Neural progenitor cell (in vitro differentiated cells): ENCODE measurements at regions not wholly inside any gene's neighbourhood (a gene's known extent, or its start where the extent isn't known, plus 50 kb on each side); places are given as distances from the start of the nearest gene placed in this dataset.

Experiments used
- DNase-seq: peaks from one replicate; pipeline ENCODE4 v3.0.0-alpha.2; 2016; ENCODE audit warnings: low spot score
- H2AFZ ChIP-seq: fragments of 200-600 bp; sonication (generic); replicated peaks from 2 replicates; pipeline ENCODE4 v1.6.1; 2016; ENCODE audit warnings: antibody characterized with exemption
- H3F3A ChIP-seq: fragments of 200-600 bp; sonication (generic); 2 replicates; pipeline ENCODE4 v1.6.1; 2016; ENCODE audit warnings: antibody characterized with exemption, low read depth
- H3K27ac ChIP-seq: fragments of 200-600 bp; sonication (generic); 2 replicates; pipeline ENCODE4 v1.5.1; 2016; ENCODE audit warnings: mild to moderate bottlenecking
- H3K27me3 ChIP-seq: fragments of 200-600 bp; sonication (generic); 2 replicates; pipeline ENCODE4 v1.6.1; 2016; ENCODE audit warnings: mild to moderate bottlenecking, moderate library complexity
- H3K36me3 ChIP-seq: fragments of 200-600 bp; sonication (generic); 2 replicates; pipeline ENCODE4 v1.5.1; 2016
- H3K4me1 ChIP-seq: fragments of 200-600 bp; sonication (generic); 2 replicates; pipeline ENCODE4 v1.6.1; 2016; ENCODE audit warnings: mixed run types
- H3K4me2 ChIP-seq: fragments of 200-600 bp; sonication (generic); 2 replicates; pipeline ENCODE4 v1.6.1; 2016
- H3K4me3 ChIP-seq: fragments of 200-600 bp; sonication (generic); 2 replicates; pipeline ENCODE4 v1.5.1; 2016
- H3K79me2 ChIP-seq: fragments of 200-600 bp; sonication (generic); 2 replicates; pipeline ENCODE4 v1.6.1; 2016; ENCODE audit warnings: low read depth
- H3K9ac ChIP-seq: fragments of 200-600 bp; sonication (generic); 2 replicates; pipeline ENCODE4 v1.6.1; 2016
- H3K9me3 ChIP-seq: fragments of 200-600 bp; sonication (generic); 2 replicates; pipeline ENCODE4 v1.5.1; 2016; ENCODE audit warnings: low read depth
- H4K20me1 ChIP-seq: fragments of 200-600 bp; sonication (generic); 2 replicates; pipeline ENCODE4 v1.6.1; 2016; ENCODE audit warnings: low read depth
- H3K27ac Mint-ChIP-seq: 3 replicates; pipeline ENCODE4 v1.8.0; 2021; ENCODE audit warnings: mixed read lengths
- H3K27me3 Mint-ChIP-seq: 2 replicates; pipeline ENCODE4 v1.8.0; 2022; ENCODE audit warnings: low read depth, mild to moderate bottlenecking, inconsistent platforms, moderate library complexity, mixed read lengths; ENCODE audit not compliant: insufficient read depth
- H3K36me3 Mint-ChIP-seq: 3 replicates; pipeline ENCODE4 v1.8.0; 2021; ENCODE audit warnings: mixed read lengths
- H3K4me1 Mint-ChIP-seq: 3 replicates; pipeline ENCODE4 v1.8.0; 2021; ENCODE audit warnings: mixed read lengths
- H3K4me3 Mint-ChIP-seq: 3 replicates; pipeline ENCODE4 v1.8.0; 2021; ENCODE audit warnings: mild to moderate bottlenecking, moderate library complexity, mixed read lengths
- H3K9me3 Mint-ChIP-seq: 3 replicates; pipeline ENCODE4 v1.8.0; 2020; ENCODE audit warnings: mixed read lengths
- CTCF ChIP-seq: fragments of 200-600 bp; sonication (generic); IDR thresholded peaks from 2 replicates; pipeline ENCODE4 v1.5.1; 2017; ENCODE audit warnings: antibody characterized with exemption, mild to moderate bottlenecking
- EZH2 ChIP-seq: fragments of 200-600 bp; sonication (generic); IDR thresholded peaks from 2 replicates; pipeline ENCODE4 v1.6.1; 2017; ENCODE audit warnings: antibody characterized with exemption, mild to moderate bottlenecking, moderate library complexity
- EZH2phosphoT487 ChIP-seq: fragments of 200-600 bp; sonication (generic); IDR thresholded peaks from 2 replicates; pipeline ENCODE4 v1.6.1; 2017; ENCODE audit warnings: antibody characterized with exemption

- H3K9me3 Mint-ChIP-seq: peaks cover 12% of the 10 kb centered on the region
- no peak overlapping the region for H3K4me3 Mint-ChIP-seq
- Histone ChIP-seq H4K20me1 (no peaks in the 10 kb centered on the region), H3K9ac (no peak overlapping the region), H3K36me3 (no peaks in the 10 kb centered on the region), H3K4me2 (no peak overlapping the region), H3K9me3 (no peaks in the 10 kb centered on the region), H3K79me2 (no peaks in the 10 kb centered on the region), H3K4me1 (peaks cover 21% of the 10 kb centered on the region), H3F3A (peaks cover 31% of the 10 kb centered on the region), H3K4me3 (no peak overlapping the region), H2AFZ (no peak overlapping the region), H3K27ac (no peak overlapping the region), H3K27me3 (no peaks in the 10 kb centered on the region)
- no peak overlapping the region for H3K27ac Mint-ChIP-seq
- peaks cover 32% of the 10 kb centered on the region for H3K4me1 Mint-ChIP-seq
- H3K36me3 Mint-ChIP-seq: no peaks in the 10 kb centered on the region
- peaks cover 4% of the 10 kb centered on the region for H3K27me3 Mint-ChIP-seq
- DNase-seq: no peak
- TF ChIP-seq EZH2 (no peak), EZH2phosphoT487 (no peak), CTCF (no peak)
These were observed 83.5 kb upstream of the AKT3 start for GRCh38 chr1:243933495-243933894.

DNA sequence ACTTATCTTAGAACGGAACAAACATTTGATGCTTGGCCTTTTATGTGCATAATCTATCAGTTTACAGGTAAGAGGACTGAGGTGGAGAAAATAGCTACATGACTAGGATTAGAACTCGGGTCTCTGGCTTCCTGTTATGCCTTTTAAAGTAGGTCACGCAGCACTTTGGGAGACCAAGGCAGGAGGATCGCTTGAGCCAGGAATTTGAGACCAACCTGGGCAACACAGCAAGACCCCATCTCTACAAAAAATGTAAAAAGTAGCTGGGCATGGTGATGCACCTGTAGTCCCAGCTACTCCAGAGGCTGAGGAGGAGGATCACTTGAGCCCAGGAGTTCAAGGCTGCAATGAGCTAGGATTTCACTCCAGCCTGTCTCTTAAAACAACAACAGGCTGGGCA, 81.9 kb upstream of the AKT3 start:
- no peaks in the 10 kb centered on the region for H4K20me1 ChIP-seq
- no peaks in the 10 kb centered on the region for H3K36me3 Mint-ChIP-seq
- no peak overlapping the region for H3K27ac ChIP-seq
- H3F3A ChIP-seq: peaks cover 31% of the 10 kb centered on the region
- peak overlapping the region; percentile 63 for H3K4me2 ChIP-seq
- peaks cover 30% of the 10 kb centered on the region for H3K4me1 ChIP-seq
- H3K79me2 ChIP-seq: no peaks in the 10 kb centered on the region
- H3K9ac ChIP-seq: no peak overlapping the region
- H2AFZ ChIP-seq: no peak overlapping the region
- H3K4me3 ChIP-seq: peak overlapping the region; percentile 21
- no peaks in the 10 kb centered on the region for H3K36me3 ChIP-seq
- H3K9me3 ChIP-seq: no peaks in the 10 kb centered on the region
- peaks cover 12% of the 10 kb centered on the region for H3K9me3 Mint-ChIP-seq
- peaks cover 43% of the 10 kb centered on the region for H3K4me1 Mint-ChIP-seq
- no peak for TF ChIP-seq EZH2
- no peak for TF ChIP-seq CTCF
- TF ChIP-seq EZH2phosphoT487: no peak
- H3K27ac Mint-ChIP-seq: peak overlapping the region; percentile 81
- peaks cover 4% of the 10 kb centered on the region for H3K27me3 Mint-ChIP-seq
- no peaks in the 10 kb centered on the region for H3K27me3 ChIP-seq
- DNase-seq: no peak
- H3K4me3 Mint-ChIP-seq: peak overlapping the region; percentile 35

DNA sequence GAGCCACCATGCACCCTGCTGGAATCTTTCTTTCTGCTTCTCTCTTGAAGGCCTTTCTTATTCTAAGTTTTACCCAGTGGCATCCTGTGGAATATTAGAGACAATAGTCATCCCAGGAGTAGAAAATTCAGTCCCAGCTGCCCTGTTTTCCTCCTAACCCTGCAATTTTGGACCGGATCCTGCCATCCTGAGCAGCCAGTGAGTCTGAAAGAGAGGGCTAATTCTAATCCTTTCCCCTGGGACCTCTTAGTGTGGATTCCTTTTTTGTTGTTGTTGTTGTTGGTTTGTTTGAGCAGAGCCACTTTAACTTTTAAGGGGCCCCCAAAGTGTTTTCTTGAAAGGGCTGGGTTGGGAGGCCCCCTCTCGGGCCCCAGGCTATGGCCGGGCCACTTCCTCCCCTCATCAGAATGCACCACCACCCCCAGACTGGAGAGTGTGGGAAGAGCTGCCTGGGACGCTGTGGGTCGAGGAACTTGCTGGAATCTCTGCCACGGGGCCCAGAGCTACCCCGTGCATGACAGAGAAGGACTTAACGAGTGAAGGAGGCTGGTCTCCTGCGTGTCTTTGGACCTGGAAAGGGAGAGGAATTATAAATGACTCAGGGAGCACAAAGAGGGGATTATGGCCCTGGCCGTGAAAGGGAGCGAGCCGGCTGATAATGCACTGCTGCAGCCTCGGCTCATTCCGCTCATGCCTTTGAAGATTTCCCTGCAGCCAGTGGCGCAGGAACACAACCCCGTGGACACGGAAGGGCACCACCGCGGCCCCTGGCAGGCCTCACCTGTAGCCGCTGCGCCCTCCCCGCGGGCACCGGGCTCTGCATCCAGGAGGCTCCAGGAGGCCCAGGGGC, 81.0 kb upstream of the AKT3 start:
- TF ChIP-seq EZH2phosphoT487 (no peak), CTCF (no peak), EZH2 (no peak)
- Histone ChIP-seq H3K36me3 (no peaks in the 10 kb centered on the region), H3K9me3 (no peaks in the 10 kb centered on the region), H2AFZ (no peak overlapping the region), H3K9ac (no peak overlapping the region), H3K27me3 (no peaks in the 10 kb centered on the region), H3K4me1 (peaks cover 39% of the 10 kb centered on the region), H3F3A (peaks cover 31% of the 10 kb centered on the region), H3K4me2 (peak overlapping the region; percentile 63), H3K27ac (peak overlapping the region; percentile 79), H4K20me1 (no peaks in the 10 kb centered on the region), H3K79me2 (no peaks in the 10 kb centered on the region), H3K4me3 (peak overlapping the region; percentile 21)
- Mint-ChIP-seq H3K4me1 (peaks cover 49% of the 10 kb centered on the region), H3K9me3 (peaks cover 12% of the 10 kb centered on the region), H3K27ac (peak overlapping the region; percentile 100), H3K4me3 (peak overlapping the region; percentile 73), H3K27me3 (peaks cover 4% of the 10 kb centered on the region), H3K36me3 (no peaks in the 10 kb centered on the region)
- peak; percentile 91 for DNase-seq
